ENCODE measurements at regions not wholly inside any gene's neighbourhood (a gene's known extent, or its start where the extent isn't known, plus 50 kb on each side); places are given as distances from the start of the nearest gene placed in this dataset.

GRCh38 chr6:23563323-23563722, 562.7 kb upstream of the NRSN1 start:
- Histone ChIP-seq H3K36me3 (replicated peaks; ENCODE audit: insufficient read depth, low read depth) (no peaks in the 10 kb centered on the region), H3K4me2 (no peak overlapping the region), H3K4me3 (no peak overlapping the region), H4K20me1 (ENCODE audit: insufficient read depth, poor library complexity, severe bottlenecking) (no peaks in the 10 kb centered on the region), H3K9me2 (replicated peaks; ENCODE audit: insufficient read depth) (no peaks in the 10 kb centered on the region), H3K27ac (no peak overlapping the region), H2AFZ (no peak overlapping the region), H3K27me3 (no peaks in the 10 kb centered on the region), H3K79me2 (no peaks in the 10 kb centered on the region), H3K9me3 (ENCODE audit: low read depth) (no peaks in the 10 kb centered on the region), H3K4me1 (ENCODE audit: insufficient read depth) (peaks cover 6% of the 10 kb centered on the region)
- TF ChIP-seq EZH2phosphoT487 (IDR thresholded peaks at IDR 0.05; ENCODE audit: low read depth, severe bottlenecking, unreplicated experiment) (no peak), CTCF (IDR thresholded peaks at IDR 0.05; ENCODE audit: poor library complexity) (no peak), EZH2 (IDR thresholded peaks at IDR 0.05; ENCODE audit: borderline replicate concordance) (no peak)
- no peak for DNase-seq (ENCODE audit: low spot score)
- WGBS (ENCODE audit: low lambda C conversion rate, missing lambda C conversion rate), result 86% methylated on average over 3 of the region's 3 CpGs

- Histone ChIP-seq H3K4me3 (no peak overlapping the region), H4K20me1 (ENCODE audit: insufficient read depth, poor library complexity, severe bottlenecking) (no peaks in the 10 kb centered on the region), H2AFZ (no peak overlapping the region), H3K4me1 (ENCODE audit: insufficient read depth) (no peaks in the 10 kb centered on the region), H3K27me3 (no peaks in the 10 kb centered on the region), H3K36me3 (replicated peaks; ENCODE audit: insufficient read depth, low read depth) (no peaks in the 10 kb centered on the region), H3K27ac (no peak overlapping the region), H3K9me3 (ENCODE audit: low read depth) (no peaks in the 10 kb centered on the region), H3K4me2 (no peak overlapping the region), H3K79me2 (no peaks in the 10 kb centered on the region), H3K9me2 (replicated peaks; ENCODE audit: insufficient read depth) (no peaks in the 10 kb centered on the region)
- TF ChIP-seq EZH2phosphoT487 (IDR thresholded peaks at IDR 0.05; ENCODE audit: low read depth, severe bottlenecking, unreplicated experiment) (no peak), EZH2 (IDR thresholded peaks at IDR 0.05; ENCODE audit: borderline replicate concordance) (no peak), CTCF (IDR thresholded peaks at IDR 0.05; ENCODE audit: poor library complexity) (no peak)
- WGBS (ENCODE audit: low lambda C conversion rate, missing lambda C conversion rate), result 82% methylated on average over 4 of the region's 4 CpGs
- no peak for DNase-seq (ENCODE audit: low spot score)
These were observed 559.6 kb upstream of the NRSN1 start for GRCh38 chr6:23566418-23566817.

- Histone ChIP-seq H3K9me2 (replicated peaks; ENCODE audit: insufficient read depth) (no peaks in the 10 kb centered on the region), H3K4me1 (ENCODE audit: insufficient read depth) (no peaks in the 10 kb centered on the region), H3K9me3 (ENCODE audit: low read depth) (no peaks in the 10 kb centered on the region), H3K4me2 (no peak overlapping the region), H3K27me3 (no peaks in the 10 kb centered on the region), H4K20me1 (ENCODE audit: insufficient read depth, poor library complexity, severe bottlenecking) (no peaks in the 10 kb centered on the region), H3K36me3 (replicated peaks; ENCODE audit: insufficient read depth, low read depth) (no peaks in the 10 kb centered on the region), H2AFZ (no peak overlapping the region), H3K79me2 (no peaks in the 10 kb centered on the region), H3K4me3 (no peak overlapping the region), H3K27ac (no peak overlapping the region)
- WGBS (ENCODE audit: low lambda C conversion rate, missing lambda C conversion rate), result 84% methylated on average over 1 of the region's 1 CpG
- no peak for DNase-seq (ENCODE audit: low spot score)
- TF ChIP-seq EZH2phosphoT487 (IDR thresholded peaks at IDR 0.05; ENCODE audit: low read depth, severe bottlenecking, unreplicated experiment) (no peak), CTCF (IDR thresholded peaks at IDR 0.05; ENCODE audit: poor library complexity) (no peak), EZH2 (IDR thresholded peaks at IDR 0.05; ENCODE audit: borderline replicate concordance) (no peak)
These were observed 557.7 kb upstream of the NRSN1 start for GRCh38 chr6:23568292-23568691.
